ENCODE measurements at regions not wholly inside any gene's neighbourhood (a gene's known extent, or its start where the extent isn't known, plus 50 kb on each side); places are given as distances from the start of the nearest gene placed in this dataset.
"Not testable (repeated sequence)": the region's sequence is repeated elsewhere in the genome, so short reads cannot be mapped to it uniquely, and the experiment has no call there.

GRCh38 chr5:118063836-118064235 is 924.5 kb downstream of the DTWD2 start:
- TF ChIP-seq EZH2 (optimal IDR thresholded peaks at IDR 0.05; ENCODE audit: low read depth, low read length); EZH2phosphoT487 (IDR thresholded peaks at IDR 0.05; ENCODE audit: low read length): not testable (repeated sequence)
- TF ChIP-seq, protein P1, sequence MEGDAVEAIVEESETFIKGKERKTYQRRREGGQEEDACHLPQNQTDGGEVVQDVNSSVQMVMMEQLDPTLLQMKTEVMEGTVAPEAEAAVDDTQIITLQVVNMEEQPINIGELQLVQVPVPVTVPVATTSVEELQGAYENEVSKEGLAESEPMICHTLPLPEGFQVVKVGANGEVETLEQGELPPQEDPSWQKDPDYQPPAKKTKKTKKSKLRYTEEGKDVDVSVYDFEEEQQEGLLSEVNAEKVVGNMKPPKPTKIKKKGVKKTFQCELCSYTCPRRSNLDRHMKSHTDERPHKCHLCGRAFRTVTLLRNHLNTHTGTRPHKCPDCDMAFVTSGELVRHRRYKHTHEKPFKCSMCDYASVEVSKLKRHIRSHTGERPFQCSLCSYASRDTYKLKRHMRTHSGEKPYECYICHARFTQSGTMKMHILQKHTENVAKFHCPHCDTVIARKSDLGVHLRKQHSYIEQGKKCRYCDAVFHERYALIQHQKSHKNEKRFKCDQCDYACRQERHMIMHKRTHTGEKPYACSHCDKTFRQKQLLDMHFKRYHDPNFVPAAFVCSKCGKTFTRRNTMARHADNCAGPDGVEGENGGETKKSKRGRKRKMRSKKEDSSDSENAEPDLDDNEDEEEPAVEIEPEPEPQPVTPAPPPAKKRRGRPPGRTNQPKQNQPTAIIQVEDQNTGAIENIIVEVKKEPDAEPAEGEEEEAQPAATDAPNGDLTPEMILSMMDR (IDR thresholded peaks at IDR 0.05; ENCODE audit: low read length), result not testable (repeated sequence)
